ENCODE measurements at regions not wholly inside any gene's neighbourhood (a gene's known extent, or its start where the extent isn't known, plus 50 kb on each side); places are given as distances from the start of the nearest gene placed in this dataset.
"Not testable (repeated sequence)": the region's sequence is repeated elsewhere in the genome, so short reads cannot be mapped to it uniquely, and the experiment has no call there.

GRCh38 chr12:116429826-116430360 lies 129.3 kb upstream of the MAP1LC3B2 start:
- DNase-seq (ENCODE audit: low spot score), result no peak

- DNase-seq (ENCODE audit: low spot score), result no peak
Observed at GRCh38 chr12:116430911-116431565, 128.1 kb upstream of the MAP1LC3B2 start.

- DNase-seq (ENCODE audit: low spot score), result no peak
Observed at GRCh38 chr12:116431677-116432300, 127.4 kb upstream of the MAP1LC3B2 start.

DNA sequence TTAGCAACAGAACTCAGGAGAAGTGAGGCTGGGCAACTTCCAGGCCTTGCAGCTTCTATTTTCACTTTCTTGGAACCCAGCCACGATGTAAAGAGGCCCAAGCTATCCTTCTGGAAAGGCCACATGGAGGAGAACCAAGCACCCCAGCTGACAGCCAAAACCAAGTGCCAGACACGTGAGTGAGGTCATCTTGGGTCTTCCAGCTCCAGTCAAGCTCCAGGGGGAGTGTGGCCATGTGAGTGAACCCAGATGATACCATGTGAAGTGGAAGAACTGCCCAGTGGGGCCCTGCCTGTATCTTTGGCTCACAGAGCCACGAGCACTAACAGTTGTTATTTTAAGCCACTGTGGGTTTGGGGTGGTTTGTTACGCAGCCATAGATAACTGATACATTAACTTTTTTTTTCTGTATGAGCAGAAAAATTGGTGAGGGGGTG lies 126.8 kb upstream of the MAP1LC3B2 start:
- DNase-seq (ENCODE audit: low spot score), result peak; percentile 85

DNA sequence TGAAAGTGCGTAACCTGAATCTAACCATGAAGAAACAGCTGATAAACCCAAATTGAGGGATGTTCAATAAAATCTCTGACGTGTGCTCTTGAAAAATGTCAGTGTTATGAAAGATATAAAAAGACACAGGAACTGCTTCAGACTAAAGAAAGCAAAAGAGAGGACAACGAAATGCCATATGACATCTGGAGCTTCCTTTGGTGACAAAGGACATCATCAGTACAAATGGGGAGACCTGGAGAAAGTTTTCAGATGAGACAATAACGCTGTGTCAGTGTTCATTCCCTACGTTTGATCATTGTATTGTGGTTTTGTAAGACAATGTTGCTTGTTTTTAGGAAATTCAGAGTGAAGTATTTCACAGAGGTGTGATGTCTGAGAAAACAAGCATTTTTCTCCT lies 125.9 kb upstream of the MAP1LC3B2 start:
- DNase-seq (ENCODE audit: low spot score), result no peak

DNA sequence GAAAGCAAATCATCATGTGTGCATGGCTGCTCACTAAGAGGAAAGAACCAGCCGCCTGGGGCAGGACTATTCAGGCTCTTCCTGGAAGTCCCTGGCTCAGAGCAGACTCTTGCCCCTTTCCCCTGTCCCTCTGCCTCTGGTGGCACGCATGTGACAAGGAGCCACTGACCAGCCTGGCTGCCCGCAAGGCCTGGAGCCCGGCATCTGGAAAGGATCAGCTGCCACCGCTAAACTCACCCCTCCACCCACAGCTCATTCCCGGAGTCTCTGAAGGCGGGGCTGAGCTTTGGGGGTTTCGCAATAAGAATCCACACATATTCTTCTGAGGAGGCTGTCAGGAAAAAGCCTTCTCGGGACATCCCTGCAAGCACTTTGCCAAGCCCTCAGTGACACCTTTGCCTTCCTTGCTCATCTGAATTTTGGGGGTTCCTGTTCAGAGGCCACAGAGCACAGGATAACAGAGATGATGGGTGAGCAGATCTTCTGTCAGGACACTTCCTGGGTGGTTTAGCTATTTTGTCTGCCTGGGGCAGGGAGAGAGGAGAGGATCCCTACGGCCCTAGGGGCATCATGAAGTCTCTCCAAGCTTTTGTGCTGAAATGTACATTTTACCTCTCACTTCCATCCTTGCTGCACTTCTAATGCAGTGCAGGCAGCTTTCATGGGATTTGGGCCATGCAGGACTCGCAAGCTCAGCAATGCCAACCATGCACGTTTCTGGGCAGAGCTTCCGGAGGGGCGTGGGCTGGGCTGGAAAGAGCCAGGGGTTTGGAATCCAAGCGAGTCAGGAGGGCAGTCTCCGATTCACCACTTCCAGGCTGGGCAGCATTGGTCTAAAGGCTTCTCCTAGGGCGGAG lies 124.8 kb upstream of the MAP1LC3B2 start:
- DNase-seq (ENCODE audit: low spot score), result peak; percentile 97

DNA sequence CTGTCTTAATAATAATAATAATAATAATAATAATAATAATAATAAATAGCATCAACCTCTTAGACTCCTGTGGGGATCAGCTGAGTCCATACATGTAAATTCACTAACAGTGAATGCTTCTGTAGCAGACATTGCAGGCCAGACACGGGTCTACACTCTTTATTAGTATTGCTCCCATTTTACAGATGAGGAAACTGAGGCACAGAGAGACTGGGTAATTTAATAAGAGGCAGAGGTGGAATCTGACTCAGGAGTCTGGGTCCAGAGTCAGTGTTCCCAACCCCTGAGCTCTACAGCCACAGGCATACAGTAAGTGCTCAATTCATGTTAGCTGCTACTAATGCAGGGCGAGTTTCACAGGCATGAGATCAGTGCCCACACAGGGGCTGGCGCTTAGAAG lies 123.2 kb upstream of the MAP1LC3B2 start:
- no peak for DNase-seq (ENCODE audit: low spot score)

- no peak for DNase-seq (ENCODE audit: low spot score)
Observed at GRCh38 chr12:116436561-116437249, 122.5 kb upstream of the MAP1LC3B2 start.

DNA sequence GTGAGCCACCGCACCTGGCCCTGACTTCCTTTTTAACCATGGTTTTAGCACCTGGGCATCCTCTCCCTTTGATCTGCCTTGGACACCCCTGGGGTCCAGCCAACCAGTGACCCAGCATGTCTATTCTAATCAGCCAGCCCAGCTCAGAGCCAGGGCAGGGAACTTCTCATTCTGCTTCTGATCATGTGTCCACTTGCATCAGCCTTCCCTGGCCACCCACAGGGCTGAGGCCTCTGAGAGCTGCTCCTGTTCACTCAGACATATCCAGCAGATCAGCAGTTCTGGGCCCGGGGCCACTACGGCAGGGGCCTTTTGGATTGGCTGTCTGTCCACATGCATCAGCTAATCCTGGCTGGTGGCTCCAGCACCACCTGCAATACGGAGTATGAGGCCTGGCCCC lies 117.9 kb upstream of the MAP1LC3B2 start:
- DNase-seq (ENCODE audit: low spot score), result no peak

GRCh38 chr12:116442304-116442703 lies 116.9 kb upstream of the MAP1LC3B2 start:
- DNase-seq (ENCODE audit: low spot score), result no peak

GRCh38 chr12:116442946-116443345 lies 116.2 kb upstream of the MAP1LC3B2 start:
- DNase-seq (ENCODE audit: low spot score), result no peak

GRCh38 chr12:116443821-116444589 lies 115.2 kb upstream of the MAP1LC3B2 start:
- peak; percentile 48 for DNase-seq (ENCODE audit: low spot score)

- no peak for DNase-seq (ENCODE audit: low spot score)
Observed at GRCh38 chr12:116444590-116444943, 114.6 kb upstream of the MAP1LC3B2 start.

- no peak for DNase-seq (ENCODE audit: low spot score)
Observed at GRCh38 chr12:116448165-116448739, 110.9 kb upstream of the MAP1LC3B2 start.

- no peak for DNase-seq (ENCODE audit: low spot score)
Observed at GRCh38 chr12:116450406-116450910, 108.7 kb upstream of the MAP1LC3B2 start.

DNA sequence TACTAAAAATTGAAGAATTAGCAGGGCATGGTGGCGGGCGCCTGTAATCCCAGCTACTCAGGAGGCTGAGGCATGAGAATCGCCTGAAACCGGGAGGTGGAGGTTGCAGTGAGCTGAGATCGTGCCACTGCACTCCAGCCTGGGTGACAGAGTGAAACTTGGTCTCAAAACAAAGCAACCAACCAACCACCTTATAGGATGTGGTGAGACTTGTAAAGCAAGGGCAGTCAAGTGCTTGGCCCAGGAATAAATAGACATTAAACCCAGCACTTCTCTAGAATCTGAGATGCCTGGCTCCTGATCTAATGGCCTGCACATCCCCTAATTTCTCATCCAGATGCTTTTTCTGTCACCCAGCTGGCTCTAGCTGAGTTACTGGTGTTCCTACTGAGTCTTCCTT lies 106.2 kb upstream of the MAP1LC3B2 start:
- not testable (repeated sequence) for DNase-seq (ENCODE audit: low spot score)

- DNase-seq (ENCODE audit: low spot score), result no peak
Observed at GRCh38 chr12:116453631-116454030, 105.5 kb upstream of the MAP1LC3B2 start.

GRCh38 chr12:116454076-116454475 lies 105.1 kb upstream of the MAP1LC3B2 start:
- DNase-seq (ENCODE audit: low spot score), result no peak

GRCh38 chr12:116454950-116455447 lies 104.2 kb upstream of the MAP1LC3B2 start:
- DNase-seq (ENCODE audit: low spot score), result peak; percentile 75

Measured in umbilical cord (tissue), 1 donor.